ENCODE measurements at regions not wholly inside any gene's neighbourhood (a gene's known extent, or its start where the extent isn't known, plus 50 kb on each side); places are given as distances from the start of the nearest gene placed in this dataset.

DNA sequence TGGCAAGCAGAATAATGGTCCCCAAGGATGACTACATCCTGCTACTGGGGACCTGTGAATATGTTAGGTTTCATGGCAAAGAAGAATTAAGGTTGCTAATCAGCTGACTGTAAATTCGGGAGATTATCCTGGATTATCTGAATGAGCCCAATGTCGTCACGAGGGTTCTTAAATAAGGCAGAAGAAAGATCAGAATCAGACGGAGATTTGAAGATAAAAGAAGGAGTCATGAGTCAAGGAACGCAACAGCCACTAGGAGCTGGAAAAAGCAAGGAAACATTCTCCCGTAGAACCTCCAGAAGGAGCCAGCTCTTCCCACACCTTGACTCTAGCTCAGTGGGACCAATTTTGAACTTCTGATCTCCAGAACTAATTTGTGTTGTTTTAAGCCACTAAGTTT lies 82.9 kb upstream of the APBB1IP start:
- FAIRE-seq: no peak
- Histone ChIP-seq H3K27ac (ENCODE audit: extremely low read depth, low read depth, low read length) (no peak overlapping the region), H3K79me2 (ENCODE audit: control insufficient read depth, insufficient read depth, low read length) (no peaks in the 10 kb centered on the region), H3K4me1 (replicated peaks in 1 of 2; ENCODE audit: control insufficient read depth in 2 of 2, insufficient read depth in 2 of 2, low read length in 2 of 2) (no peaks in the 10 kb centered on the region), H3K27me3 (ENCODE audit: control insufficient read depth in 2 of 2, insufficient read depth in 2 of 2, low read length in 2 of 2) (no peaks in the 10 kb centered on the region), H4K20me1 (replicated peaks; ENCODE audit: control insufficient read depth, insufficient read depth, low read length) (no peaks in the 10 kb centered on the region), H3K9me1 (ENCODE audit: control insufficient read depth, insufficient read depth, low read length) (no peaks in the 10 kb centered on the region), H3K9ac (ENCODE audit: insufficient read depth in 1 of 2, low read depth in 2 of 2, low read length in 2 of 2) (no peak overlapping the region), H3K4me3 (no peak overlapping the region), H3K4me2 (ENCODE audit: insufficient read depth, low read length) (no peak overlapping the region), H2AFZ (ENCODE audit: low read depth, low read length) (no peak overlapping the region), H3K36me3 (ENCODE audit: control insufficient read depth, insufficient read depth, low read length) (no peaks in the 10 kb centered on the region), H3K9me3 (replicated peaks; ENCODE audit: control insufficient read depth, insufficient read depth, low read depth, low read length) (no peaks in the 10 kb centered on the region)
- ChIA-PET POLR2A (interaction anchor here (0.6 kb wide), 1 partner anchor 32 kb away, joined by 3 read pairs; no protein-coding TSS in a partner anchor), CTCF (ENCODE audit: low intra/inter-chr PET ratio) (no interaction called here)
- WGBS (ENCODE audit: insufficient coverage, low coverage, missing lambda C conversion rate): 0% methylated on average over 6 of the region's 6 CpGs
- ATAC-seq: no peak
- in situ Hi-C loops (cut with MboI): no loop called here
- BruUV-seq (replicated peaks): no TSS peak
- intact Hi-C loops (cut with micrococcal nuclease): no loop called here
- no peak for DNase-seq (ENCODE audit: extremely low read depth in 1 of 4, low spot score in 3 of 4)
- no peak for TF ChIP-seq MAFK (IDR thresholded peaks at IDR 0.05; ENCODE audit: low read length)
- TF ChIP-seq IFI16 (CRISPR knock-in tag; IDR thresholded peaks at IDR 0.05): no peak
- no peak for TF ChIP-seq EZH2 (IDR thresholded peaks at IDR 0.05; ENCODE audit: borderline replicate concordance, low read depth, low read length)
- no peak for TF ChIP-seq REST (IDR thresholded peaks at IDR 0.05; ENCODE audit: borderline replicate concordance)
- no peak for TF ChIP-seq REST (CRISPR knock-in tag; IDR thresholded peaks at IDR 0.05; ENCODE audit: low read depth)
- TF ChIP-seq BACH1 (tag; IDR thresholded peaks at IDR 0.05): no peak
- TF ChIP-seq CCAR2 (IDR thresholded peaks at IDR 0.05; ENCODE audit: low read depth, low read length): no peak
- TF ChIP-seq GTF2F1 (IDR thresholded peaks at IDR 0.05; ENCODE audit: low read depth, low read length): no peak
- no peak for TF ChIP-seq SREBF1 (IDR thresholded peaks at IDR 0.05; ENCODE audit: borderline replicate concordance, low read depth, low read length)
- no peak for TF ChIP-seq SMC3 (conservative IDR thresholded peaks at IDR 0.05; ENCODE audit: insufficient read depth, low read depth, low read length)
- TF ChIP-seq, protein P1, sequence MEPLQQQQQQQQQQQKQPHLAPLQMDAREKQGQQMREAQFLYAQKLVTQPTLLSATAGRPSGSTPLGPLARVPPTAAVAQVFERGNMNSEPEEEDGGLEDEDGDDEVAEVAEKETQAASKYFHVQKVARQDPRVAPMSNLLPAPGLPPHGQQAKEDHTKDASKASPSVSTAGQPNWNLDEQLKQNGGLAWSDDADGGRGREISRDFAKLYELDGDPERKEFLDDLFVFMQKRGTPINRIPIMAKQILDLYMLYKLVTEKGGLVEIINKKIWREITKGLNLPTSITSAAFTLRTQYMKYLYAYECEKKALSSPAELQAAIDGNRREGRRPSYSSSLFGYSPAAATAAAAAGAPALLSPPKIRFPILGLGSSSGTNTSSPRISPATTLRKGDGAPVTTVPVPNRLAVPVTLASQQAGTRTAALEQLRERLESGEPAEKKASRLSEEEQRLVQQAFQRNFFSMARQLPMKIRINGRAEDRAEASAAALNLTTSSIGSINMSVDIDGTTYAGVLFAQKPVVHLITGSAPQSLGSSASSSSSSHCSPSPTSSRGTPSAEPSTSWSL (CRISPR knock-in tag; IDR thresholded peaks at IDR 0.05; ENCODE audit: borderline replicate concordance): no peak
- TF ChIP-seq ZNF589 (CRISPR knock-in tag; IDR thresholded peaks at IDR 0.05; ENCODE audit: low read depth): no peak
- TF ChIP-seq SIX5 (IDR thresholded peaks at IDR 0.05; ENCODE audit: borderline replicate concordance in 1 of 2, insufficient read depth in 1 of 2, low read depth in 1 of 2, low read length in 2 of 2): no peak
- no peak for TF ChIP-seq SPI1 (IDR thresholded peaks at IDR 0.05; ENCODE audit: borderline replicate concordance, low read depth, low read length)
- no peak for TF ChIP-seq ZNF695 (CRISPR knock-in tag; IDR thresholded peaks at IDR 0.05)

Data from K562 (cell line).